ENCODE measurements at regions not wholly inside any gene's neighbourhood (a gene's known extent, or its start where the extent isn't known, plus 50 kb on each side); places are given as distances from the start of the nearest gene placed in this dataset.

DNA sequence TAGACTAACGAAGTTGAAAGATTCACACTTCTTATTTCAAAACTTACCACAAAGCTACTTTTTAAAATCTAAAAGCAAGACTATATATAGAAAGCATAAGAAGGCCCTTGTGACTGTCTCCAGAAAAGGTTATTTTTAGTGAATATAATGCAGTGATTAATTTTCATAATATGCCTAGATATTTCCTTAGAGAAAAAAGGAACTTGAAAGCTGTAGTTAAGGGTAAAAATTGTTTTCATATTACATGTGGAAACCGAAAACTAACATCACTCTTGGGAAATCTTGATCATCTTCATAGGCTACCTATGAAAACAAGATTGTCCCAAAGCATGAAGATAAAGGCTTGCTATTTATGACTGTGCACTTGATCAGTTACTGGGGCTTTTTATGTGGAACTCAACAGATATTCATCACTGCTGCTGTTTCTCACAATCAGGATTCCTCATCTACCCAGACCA, 223.2 kb downstream of the SH2D4B start:
- Histone ChIP-seq H3K36me3 (ENCODE audit: insufficient read depth, low read length) (no peaks in the 10 kb centered on the region), H3K79me2 (ENCODE audit: insufficient read depth, low read depth, low read length) (no peaks in the 10 kb centered on the region), H3K27ac (ENCODE audit: low read depth, low read length, poor library complexity, severe bottlenecking) (no peak overlapping the region), H3K4me2 (ENCODE audit: low read length) (no peak overlapping the region), H3K4me1 (ENCODE audit: insufficient read depth, low read length, poor library complexity, severe bottlenecking) (no peaks in the 10 kb centered on the region), H3K9me3 (ENCODE audit: low read length) (no peaks in the 10 kb centered on the region), H4K20me1 (ENCODE audit: insufficient read depth, low read length) (no peaks in the 10 kb centered on the region), H2AFZ (ENCODE audit: low read length) (no peak overlapping the region), H3K9me2 (ENCODE audit: insufficient read depth, low read length) (no peaks in the 10 kb centered on the region), H3K4me3 (ENCODE audit: low read depth, low read length, poor library complexity, severe bottlenecking) (no peak overlapping the region)
- CTCF ChIA-PET (ENCODE audit: unreplicated experiment) = no interaction called here
- TF ChIP-seq EZH2phosphoT487 (IDR thresholded peaks at IDR 0.05; ENCODE audit: borderline replicate concordance, low read depth, low read length) = no peak
- TF ChIP-seq, protein P1, sequence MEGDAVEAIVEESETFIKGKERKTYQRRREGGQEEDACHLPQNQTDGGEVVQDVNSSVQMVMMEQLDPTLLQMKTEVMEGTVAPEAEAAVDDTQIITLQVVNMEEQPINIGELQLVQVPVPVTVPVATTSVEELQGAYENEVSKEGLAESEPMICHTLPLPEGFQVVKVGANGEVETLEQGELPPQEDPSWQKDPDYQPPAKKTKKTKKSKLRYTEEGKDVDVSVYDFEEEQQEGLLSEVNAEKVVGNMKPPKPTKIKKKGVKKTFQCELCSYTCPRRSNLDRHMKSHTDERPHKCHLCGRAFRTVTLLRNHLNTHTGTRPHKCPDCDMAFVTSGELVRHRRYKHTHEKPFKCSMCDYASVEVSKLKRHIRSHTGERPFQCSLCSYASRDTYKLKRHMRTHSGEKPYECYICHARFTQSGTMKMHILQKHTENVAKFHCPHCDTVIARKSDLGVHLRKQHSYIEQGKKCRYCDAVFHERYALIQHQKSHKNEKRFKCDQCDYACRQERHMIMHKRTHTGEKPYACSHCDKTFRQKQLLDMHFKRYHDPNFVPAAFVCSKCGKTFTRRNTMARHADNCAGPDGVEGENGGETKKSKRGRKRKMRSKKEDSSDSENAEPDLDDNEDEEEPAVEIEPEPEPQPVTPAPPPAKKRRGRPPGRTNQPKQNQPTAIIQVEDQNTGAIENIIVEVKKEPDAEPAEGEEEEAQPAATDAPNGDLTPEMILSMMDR (conservative IDR thresholded peaks at IDR 0.05; ENCODE audit: low read length) = no peak
- intact Hi-C loops (cut with micrococcal nuclease; ENCODE audit: unreplicated experiment) = no loop called here
- BruUV-seq (replicated peaks) = no TSS peak
- DNase-seq (ENCODE audit: low spot score) = no peak
- POLR2A ChIA-PET = interaction anchor here (0.7 kb wide), 1 partner anchor 16 kb away, joined by 3 read pairs; no protein-coding TSS in a partner anchor

DNA sequence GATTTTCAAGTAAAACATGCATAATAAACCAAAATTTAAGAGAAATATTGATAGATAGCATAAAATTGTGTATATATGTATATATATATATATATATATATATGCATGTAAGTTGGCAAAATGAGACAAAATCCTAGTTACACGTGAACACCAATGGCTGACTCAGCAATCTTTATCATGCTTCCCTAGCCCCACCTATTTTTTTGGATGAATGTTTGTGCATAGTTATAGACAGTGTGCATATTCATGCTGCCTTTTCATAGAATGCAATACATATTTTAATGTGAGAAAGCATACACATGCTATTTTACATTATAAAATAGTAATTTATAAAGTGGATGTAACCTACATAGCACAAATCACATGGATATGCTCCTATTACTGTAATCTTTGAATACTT, 230.3 kb downstream of the SH2D4B start:
- POLR2A ChIA-PET = no interaction called here
- Histone ChIP-seq H3K27ac (ENCODE audit: low read depth, low read length, poor library complexity, severe bottlenecking) (no peak overlapping the region), H3K4me3 (ENCODE audit: low read depth, low read length, poor library complexity, severe bottlenecking) (no peak overlapping the region), H3K4me2 (ENCODE audit: low read length) (no peak overlapping the region), H4K20me1 (ENCODE audit: insufficient read depth, low read length) (no peaks in the 10 kb centered on the region), H3K9me2 (ENCODE audit: insufficient read depth, low read length) (no peaks in the 10 kb centered on the region), H3K9me3 (ENCODE audit: low read length) (no peaks in the 10 kb centered on the region), H3K36me3 (ENCODE audit: insufficient read depth, low read length) (no peaks in the 10 kb centered on the region), H3K79me2 (ENCODE audit: insufficient read depth, low read depth, low read length) (no peaks in the 10 kb centered on the region), H2AFZ (ENCODE audit: low read length) (no peak overlapping the region), H3K4me1 (ENCODE audit: insufficient read depth, low read length, poor library complexity, severe bottlenecking) (no peaks in the 10 kb centered on the region)
- intact Hi-C loops (cut with micrococcal nuclease; ENCODE audit: unreplicated experiment) = no loop called here
- CTCF ChIA-PET (ENCODE audit: unreplicated experiment) = no interaction called here
- BruUV-seq (replicated peaks) = no TSS peak
- TF ChIP-seq EZH2phosphoT487 (IDR thresholded peaks at IDR 0.05; ENCODE audit: borderline replicate concordance, low read depth, low read length) = no peak
- TF ChIP-seq, protein P1 (conservative IDR thresholded peaks at IDR 0.05; ENCODE audit: low read length) = no peak
- DNase-seq (ENCODE audit: low spot score) = no peak

DNA sequence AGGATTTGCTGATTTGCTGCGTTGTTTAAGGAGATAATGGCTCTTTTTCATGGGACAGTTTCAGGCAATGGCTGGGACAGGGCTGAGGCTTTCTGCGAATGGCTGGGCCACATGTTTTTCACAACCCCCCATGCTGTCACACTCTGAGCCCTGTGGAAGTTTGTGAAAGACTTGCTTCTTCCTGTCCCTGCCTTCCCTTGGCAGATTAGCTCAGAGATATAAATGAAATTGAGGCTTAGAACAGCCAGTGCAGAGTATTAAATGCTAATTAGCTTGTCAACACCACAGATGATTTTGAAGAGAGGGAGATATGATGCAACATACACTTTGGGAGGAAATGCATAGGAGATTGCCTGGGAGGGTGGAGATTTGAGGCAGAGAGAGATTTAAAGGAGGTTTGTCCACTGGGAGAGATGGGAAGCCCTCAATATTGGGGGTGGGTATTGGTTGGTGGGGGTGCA, 232.0 kb downstream of the SH2D4B start:
- no peak for TF ChIP-seq EZH2phosphoT487 (IDR thresholded peaks at IDR 0.05; ENCODE audit: borderline replicate concordance, low read depth, low read length)
- TF ChIP-seq, protein P1 (conservative IDR thresholded peaks at IDR 0.05; ENCODE audit: low read length) = no peak
- CTCF ChIA-PET (ENCODE audit: unreplicated experiment) = no interaction called here

More for the DNA sequence above, 232.0 kb downstream of the SH2D4B start:
- Histone ChIP-seq H4K20me1 (ENCODE audit: insufficient read depth, low read length) (no peaks in the 10 kb centered on the region), H3K9me3 (ENCODE audit: low read length) (no peaks in the 10 kb centered on the region), H3K4me1 (ENCODE audit: insufficient read depth, low read length, poor library complexity, severe bottlenecking) (no peaks in the 10 kb centered on the region), H2AFZ (ENCODE audit: low read length) (no peak overlapping the region), H3K27ac (ENCODE audit: low read depth, low read length, poor library complexity, severe bottlenecking) (no peak overlapping the region), H3K79me2 (ENCODE audit: insufficient read depth, low read depth, low read length) (no peaks in the 10 kb centered on the region), H3K9me2 (ENCODE audit: insufficient read depth, low read length) (no peaks in the 10 kb centered on the region), H3K4me2 (ENCODE audit: low read length) (no peak overlapping the region), H3K36me3 (ENCODE audit: insufficient read depth, low read length) (no peaks in the 10 kb centered on the region), H3K4me3 (ENCODE audit: low read depth, low read length, poor library complexity, severe bottlenecking) (no peak overlapping the region)
- no TSS peak for BruUV-seq (replicated peaks)
- DNase-seq (ENCODE audit: low spot score) = no peak
- intact Hi-C loops (cut with micrococcal nuclease; ENCODE audit: unreplicated experiment) = no loop called here
- POLR2A ChIA-PET = interaction anchor here (0.8 kb wide), 1 partner anchor 10 kb away, joined by 4 read pairs; no protein-coding TSS in a partner anchor

All from OCI-LY7 (cell line).